Fibroblast of villous mesenchyme (primary cell): ENCODE measurements at regions not wholly inside any gene's neighbourhood (a gene's known extent, or its start where the extent isn't known, plus 50 kb on each side); places are given as distances from the start of the nearest gene placed in this dataset.

ENCODE experiments used
- DNase-seq: peaks from one replicate; pipeline ENCODE4 v3.0.0-alpha.2; 2010; ENCODE audit warnings: low read depth
- H3K4me3 ChIP-seq: 2 replicates; pipeline ENCODE4 v1.5.1; 2011; ENCODE audit warnings: low read depth, mild to moderate bottlenecking, low read length
- CTCF ChIP-seq: IDR thresholded peaks from 2 replicates; pipeline ENCODE4 v1.5.1; 2012; ENCODE audit warnings: low read depth, mild to moderate bottlenecking, low read length; ENCODE audit not compliant: insufficient read depth

- DNase-seq = no peak
- no peak for TF ChIP-seq CTCF
- no peak overlapping the region for H3K4me3 ChIP-seq
Measured at GRCh38 chr3:74053970-74054516, 429.3 kb upstream of the PDZRN3 start.

- TF ChIP-seq CTCF = no peak
- H3K4me3 ChIP-seq = no peak overlapping the region
- DNase-seq = no peak
Measured at GRCh38 chr3:74049444-74049843, 424.7 kb upstream of the PDZRN3 start.

GRCh38 chr3:74048699-74049098 is 424.0 kb upstream of the PDZRN3 start:
- no peak for TF ChIP-seq CTCF
- no peak overlapping the region for H3K4me3 ChIP-seq
- DNase-seq = no peak

- DNase-seq = no peak
- TF ChIP-seq CTCF = no peak
- H3K4me3 ChIP-seq = no peak overlapping the region
Measured at GRCh38 chr3:74045000-74045399, 420.3 kb upstream of the PDZRN3 start.

GRCh38 chr3:74041068-74041675 is 416.4 kb upstream of the PDZRN3 start:
- no peak for TF ChIP-seq CTCF
- no peak for DNase-seq
- H3K4me3 ChIP-seq = no peak overlapping the region

GRCh38 chr3:74039105-74039504 is 414.4 kb upstream of the PDZRN3 start:
- no peak overlapping the region for H3K4me3 ChIP-seq
- no peak for TF ChIP-seq CTCF
- DNase-seq = no peak

- no peak for TF ChIP-seq CTCF
- H3K4me3 ChIP-seq = no peak overlapping the region
- no peak for DNase-seq
Measured at GRCh38 chr3:74036568-74036967, 411.8 kb upstream of the PDZRN3 start.
